Activated CD4-positive, alpha-beta T cell treated with anti-CD3 and anti-CD28 coated beads for 36 hours (primary cell): ENCODE measurements at regions not wholly inside any gene's neighbourhood (a gene's known extent, or its start where the extent isn't known, plus 50 kb on each side); places are given as distances from the start of the nearest gene placed in this dataset.

Source experiments
- ATAC-seq: fragments of 200-7000 bp; cut with Tn5 transposase; one replicate; pipeline ENCODE4 v1.10.0; 2021; ENCODE audit warnings: mild to moderate bottlenecking, moderate library complexity
- CTCF ChIA-PET: fragments of 350-600 bp; sonication (Branson Sonifier 250); formaldehyde crosslinking; loops from one replicate; lab custom pipeline; 2021; ENCODE audit warnings: antibody characterized with exemption; lab: Charles Lee
- POLR2A ChIA-PET: fragments of 350-600 bp; sonication (Branson Sonifier 250); formaldehyde crosslinking; loops from one replicate; lab custom pipeline; 2021; ENCODE audit warnings: antibody characterized with exemption, inconsistent platforms; lab: Charles Lee
- DNase-seq: peaks from one replicate; pipeline ENCODE4 v3.0.0-alpha.2; 2020
- H3K27ac Mint-ChIP-seq: one replicate; pipeline ENCODE4 v1.8.0; 2021; ENCODE audit warnings: mixed read lengths
- H3K27me3 Mint-ChIP-seq: one replicate; pipeline ENCODE4 v1.8.0; 2021; ENCODE audit warnings: mixed read lengths
- H3K36me3 Mint-ChIP-seq: one replicate; pipeline ENCODE4 v1.8.0; 2021; ENCODE audit warnings: low read depth, mixed read lengths
- H3K4me1 Mint-ChIP-seq: one replicate; pipeline ENCODE4 v1.8.0; 2021; ENCODE audit warnings: mixed read lengths
- H3K4me3 Mint-ChIP-seq: one replicate; pipeline ENCODE4 v1.8.0; 2021; ENCODE audit warnings: mild to moderate bottlenecking, moderate library complexity, mixed read lengths
- H3K9me3 Mint-ChIP-seq: one replicate; pipeline ENCODE4 v1.8.0; 2021; ENCODE audit warnings: low read depth, mixed read lengths
- intact Hi-C, 2 experiments: fragments of 100-400 bp; cut with DNase I in 1 of 2; cut with micrococcal nuclease in 1 of 2; formaldehyde crosslinking; loops; one replicate each; pipeline versions ENCODE4 v1.14.2 to v1.15.1; 2022 to 2024; cut with DNase I, micrococcal nuclease

GRCh38 chr17:14942526-14943190 is 322.5 kb downstream of the PMP22 start:
- H3K4me3 Mint-ChIP-seq, result no peak overlapping the region
- H3K36me3 Mint-ChIP-seq, result no peaks in the 10 kb centered on the region
- no peak for ATAC-seq
- intact Hi-C loops, result no loop called here
- no peaks in the 10 kb centered on the region for H3K9me3 Mint-ChIP-seq
- no peak for DNase-seq
- no peaks in the 10 kb centered on the region for H3K4me1 Mint-ChIP-seq
- POLR2A ChIA-PET, result no interaction called here
- H3K27ac Mint-ChIP-seq, result no peak overlapping the region
- CTCF ChIA-PET, result interaction anchor here (0.7 to 1.1 kb wide), 2 partner anchors 17 to 1391 kb away, joined by 3 read pairs; no protein-coding TSS in a partner anchor
- peaks cover 17% of the 10 kb centered on the region for H3K27me3 Mint-ChIP-seq

DNA sequence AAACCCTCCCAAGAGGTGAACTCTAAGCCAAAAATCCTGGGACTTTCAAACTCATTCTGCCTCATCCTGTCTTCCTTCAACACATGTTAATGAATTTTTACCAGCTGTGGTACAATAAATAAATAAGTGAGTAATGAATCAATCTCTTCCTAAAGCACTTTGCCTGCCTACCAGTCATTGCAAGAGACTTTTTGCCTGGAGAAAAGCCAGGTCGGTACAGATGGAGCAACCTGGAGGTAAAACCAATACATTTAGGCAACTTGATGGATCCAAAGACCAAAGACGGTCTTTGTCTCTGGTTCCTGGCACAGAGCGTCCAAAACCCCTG is 324.2 kb downstream of the PMP22 start:
- ATAC-seq (no peak), DNase-seq (no peak)
- no peak overlapping the region for H3K27ac Mint-ChIP-seq
- peaks cover 16% of the 10 kb centered on the region for H3K27me3 Mint-ChIP-seq
- no peak overlapping the region for H3K4me3 Mint-ChIP-seq
- intact Hi-C loops, result no loop called here
- no peaks in the 10 kb centered on the region for H3K36me3 Mint-ChIP-seq
- ChIA-PET POLR2A (no interaction called here), CTCF (no interaction called here)
- no peaks in the 10 kb centered on the region for H3K9me3 Mint-ChIP-seq
- no peaks in the 10 kb centered on the region for H3K4me1 Mint-ChIP-seq

GRCh38 chr17:14940108-14940937 is 324.8 kb downstream of the PMP22 start:
- Mint-ChIP-seq H3K4me1 (no peaks in the 10 kb centered on the region), H3K4me3 (no peak overlapping the region), H3K9me3 (no peaks in the 10 kb centered on the region), H3K27ac (no peak overlapping the region), H3K36me3 (no peaks in the 10 kb centered on the region), H3K27me3 (peaks cover 14% of the 10 kb centered on the region)
- DNase-seq (no peak), ATAC-seq (no peak)
- intact Hi-C loops, result no loop called here
- POLR2A ChIA-PET, result no interaction called here
- CTCF ChIA-PET, result no interaction called here

- CTCF ChIA-PET, result interaction anchor here (1.3 kb wide), 1 partner anchor 9 kb away, joined by 6 read pairs; no protein-coding TSS in a partner anchor
- Mint-ChIP-seq H3K36me3 (no peaks in the 10 kb centered on the region), H3K4me1 (no peaks in the 10 kb centered on the region), H3K27me3 (peaks cover 13% of the 10 kb centered on the region), H3K4me3 (no peak overlapping the region), H3K9me3 (no peaks in the 10 kb centered on the region), H3K27ac (no peak overlapping the region)
- POLR2A ChIA-PET, result no interaction called here
- no peak for ATAC-seq
- DNase-seq, result no peak
- intact Hi-C loops, result no loop called here
Measured at GRCh38 chr17:14935845-14936485, 329.2 kb downstream of the PMP22 start.

GRCh38 chr17:14935139-14935841 is 329.8 kb downstream of the PMP22 start:
- CTCF ChIA-PET, result interaction anchor here (1.3 kb wide), 1 partner anchor 9 kb away, joined by 6 read pairs; no protein-coding TSS in a partner anchor
- H3K27ac Mint-ChIP-seq, result no peak overlapping the region
- no peaks in the 10 kb centered on the region for H3K36me3 Mint-ChIP-seq
- DNase-seq (no peak), ATAC-seq (no peak)
- intact Hi-C loops, result no loop called here
- POLR2A ChIA-PET, result no interaction called here
- H3K4me3 Mint-ChIP-seq, result no peak overlapping the region
- H3K9me3 Mint-ChIP-seq, result no peaks in the 10 kb centered on the region
- peaks cover 13% of the 10 kb centered on the region for H3K27me3 Mint-ChIP-seq
- H3K4me1 Mint-ChIP-seq, result no peaks in the 10 kb centered on the region

GRCh38 chr17:14933676-14934075 is 331.4 kb downstream of the PMP22 start:
- no peak overlapping the region for H3K4me3 Mint-ChIP-seq
- ATAC-seq (no peak), DNase-seq (no peak)
- H3K9me3 Mint-ChIP-seq, result no peaks in the 10 kb centered on the region
- ChIA-PET CTCF (interaction anchor here (0.7 kb wide), 1 partner anchor 1284 kb away, joined by 3 read pairs; no protein-coding TSS in a partner anchor), POLR2A (no interaction called here)
- intact Hi-C loops, result no loop called here
- no peaks in the 10 kb centered on the region for H3K4me1 Mint-ChIP-seq
- no peaks in the 10 kb centered on the region for H3K36me3 Mint-ChIP-seq
- H3K27ac Mint-ChIP-seq, result no peak overlapping the region
- H3K27me3 Mint-ChIP-seq, result peaks cover 8% of the 10 kb centered on the region

GRCh38 chr17:14926526-14927122 is 338.5 kb downstream of the PMP22 start:
- peaks cover 12% of the 10 kb centered on the region for H3K27me3 Mint-ChIP-seq
- intact Hi-C loops, result loop anchor here (1.0 to 10.0 kb wide), 7 partner anchors 58 to 1892 kb away; partner anchors contain the start of gene HS3ST3B1 (in 2 of the 2)
- no peaks in the 10 kb centered on the region for H3K9me3 Mint-ChIP-seq

GRCh38 chr17:14926073-14926472 is 339.1 kb downstream of the PMP22 start:
- ChIA-PET CTCF (interaction anchor here (0.7 to 2.3 kb wide), 17 partner anchors 9 to 1896 kb away, joined by 3 to 8 read pairs (median 3); no protein-coding TSS in a partner anchor), POLR2A (no interaction called here)
- Mint-ChIP-seq H3K4me3 (no peak overlapping the region), H3K4me1 (no peaks in the 10 kb centered on the region), H3K27ac (no peak overlapping the region), H3K9me3 (no peaks in the 10 kb centered on the region), H3K27me3 (peaks cover 12% of the 10 kb centered on the region), H3K36me3 (no peaks in the 10 kb centered on the region)
- intact Hi-C loops, result loop anchor here (1.0 to 10.0 kb wide), 7 partner anchors 59 to 1891 kb away; partner anchors contain the start of gene HS3ST3B1 (in 2 of the 2)
- ATAC-seq (no peak), DNase-seq (no peak)

More at GRCh38 chr17:14926526-14927122, 338.5 kb downstream of the PMP22 start:
- no peaks in the 10 kb centered on the region for H3K4me1 Mint-ChIP-seq
- ATAC-seq (no peak), DNase-seq (peak; percentile 67)
- H3K27ac Mint-ChIP-seq, result no peak overlapping the region
- CTCF ChIA-PET, result interaction anchor here (0.6 to 2.3 kb wide), 23 partner anchors 8 to 1835 kb away, joined by 3 to 8 read pairs (median 3); no protein-coding TSS in a partner anchor
- no peak overlapping the region for H3K4me3 Mint-ChIP-seq
- POLR2A ChIA-PET, result no interaction called here
- no peaks in the 10 kb centered on the region for H3K36me3 Mint-ChIP-seq

DNA sequence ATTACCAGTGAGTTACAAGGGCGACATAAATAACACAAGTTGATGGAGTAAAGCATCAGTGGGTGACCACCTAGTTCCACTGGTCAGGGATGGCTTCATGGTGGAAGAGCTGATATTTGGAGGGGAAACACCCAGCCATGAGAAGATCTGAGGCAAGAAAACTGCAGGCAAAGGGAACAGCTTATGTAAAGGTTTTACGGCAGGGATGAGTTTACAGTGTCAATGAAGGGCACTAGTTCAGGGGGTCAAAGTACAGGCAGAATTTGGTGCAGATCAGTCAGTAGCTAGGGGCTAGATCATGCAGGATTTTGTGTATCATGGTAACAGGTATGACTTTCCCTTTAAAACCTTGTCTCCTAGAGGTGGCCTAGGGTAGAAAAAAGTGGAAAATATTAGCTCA is 339.6 kb downstream of the PMP22 start:
- POLR2A ChIA-PET, result no interaction called here

DNA sequence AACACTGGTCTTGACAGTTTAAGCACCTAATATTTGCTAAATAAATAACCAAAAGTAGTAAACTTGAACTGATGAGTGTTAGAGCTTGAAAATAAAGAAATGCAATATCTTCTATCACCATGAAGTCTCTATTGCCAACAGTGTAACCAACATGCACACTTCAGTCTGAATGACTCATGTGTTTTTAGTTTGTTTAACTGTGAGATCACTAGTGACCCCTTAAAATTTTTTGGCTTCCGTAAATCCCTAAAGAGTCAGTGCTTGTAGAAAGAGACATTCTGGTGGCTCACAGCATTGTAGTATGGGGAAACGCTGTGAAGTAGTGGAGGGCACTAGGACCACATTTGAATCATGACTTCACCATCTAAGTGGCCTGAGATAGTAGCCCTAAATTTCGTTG is 341.1 kb downstream of the PMP22 start:
- H3K9me3 Mint-ChIP-seq, result no peaks in the 10 kb centered on the region
- ChIA-PET POLR2A (no interaction called here), CTCF (no interaction called here)
- no peak for DNase-seq
- intact Hi-C loops, result loop anchor here in 1 of 2 experiments (10.0 kb wide), 2 partner anchors 61 to 1889 kb away; no protein-coding TSS in a partner anchor
- ATAC-seq, result no peak
- no peak overlapping the region for H3K27ac Mint-ChIP-seq
- H3K4me1 Mint-ChIP-seq, result no peaks in the 10 kb centered on the region
- H3K4me3 Mint-ChIP-seq, result no peak overlapping the region
- peaks cover 12% of the 10 kb centered on the region for H3K27me3 Mint-ChIP-seq
- no peaks in the 10 kb centered on the region for H3K36me3 Mint-ChIP-seq

More for the DNA sequence above, 339.6 kb downstream of the PMP22 start:
- Mint-ChIP-seq H3K4me1 (no peaks in the 10 kb centered on the region), H3K27me3 (peaks cover 12% of the 10 kb centered on the region), H3K36me3 (no peaks in the 10 kb centered on the region), H3K9me3 (no peaks in the 10 kb centered on the region), H3K4me3 (no peak overlapping the region), H3K27ac (no peak overlapping the region)
- CTCF ChIA-PET, result interaction anchor here (0.7 to 2.3 kb wide), 7 partner anchors 12 to 1895 kb away, joined by 3 to 8 read pairs (median 5); no protein-coding TSS in a partner anchor
- intact Hi-C loops, result loop anchor here (5.0 to 10.0 kb wide), 5 partner anchors 59 to 1891 kb away; partner anchors contain the start of gene HS3ST3B1 (in 2 of the 2)
- no peak for DNase-seq
- no peak for ATAC-seq
